Suprapubic skin (tissue), 4 donors: ENCODE measurements at regions not wholly inside any gene's neighbourhood (a gene's known extent, or its start where the extent isn't known, plus 50 kb on each side); places are given as distances from the start of the nearest gene placed in this dataset.

Source experiments
- DNase-seq, 2 donors: peaks; one replicate each; pipeline ENCODE4 v3.0.0-alpha.2; 2019; ENCODE audit warnings: low spot score in 2 of 2
- H3K27ac ChIP-seq: fragments of 200-600 bp; sonication (generic); one replicate; pipeline ENCODE4 v1.5.1; 2019
- H3K27me3 ChIP-seq: fragments of 200-600 bp; sonication (generic); one replicate; pipeline ENCODE4 v1.5.1; 2019
- H3K36me3 ChIP-seq: fragments of 200-600 bp; sonication (generic); one replicate; pipeline ENCODE4 v1.5.1; 2019
- H3K4me1 ChIP-seq: fragments of 200-600 bp; sonication (generic); one replicate; pipeline ENCODE4 v1.5.1; 2019
- H3K4me3 ChIP-seq: fragments of 200-600 bp; sonication (generic); one replicate; pipeline ENCODE4 v1.5.1; 2019; ENCODE audit warnings: mild to moderate bottlenecking
- H3K9me3 ChIP-seq: fragments of 200-600 bp; sonication (generic); one replicate; pipeline ENCODE4 v1.5.1; 2019
- CTCF ChIP-seq, 2 donors: fragments of 200-600 bp in 1 of 2; fragments of 450-650 bp in 1 of 2; sonication (generic) in 1 of 2; IDR thresholded peaks; one replicate each; pipeline ENCODE4 v1.5.1; 2016 to 2019; ENCODE audit warnings: antibody characterized with exemption in 2 of 2, mild to moderate bottlenecking in 1 of 2, moderate library complexity in 1 of 2
- EP300 ChIP-seq: sonication (generic); formaldehyde crosslinking; IDR thresholded peaks from one replicate; pipeline ENCODE4 v1.6.1; 2017; ENCODE audit warnings: antibody characterized with exemption
- POLR2A ChIP-seq, 2 donors: fragments of 450-650 bp; IDR thresholded peaks; one replicate each; pipeline ENCODE4 v1.6.1; 2017; ENCODE audit warnings: antibody characterized with exemption in 2 of 2, mild to moderate bottlenecking in 2 of 2, moderate library complexity in 2 of 2
- POLR2AphosphoS5 ChIP-seq, 3 donors: sonication (generic); formaldehyde crosslinking; IDR thresholded peaks; one replicate each; pipeline ENCODE4 v1.6.1; 2017; ENCODE audit warnings: antibody characterized with exemption in 3 of 3
- WGBS: methylation state at CpG from one replicate; pipeline ENCODE4 v1.1.5; 2018; 5-methylcytosine and 5-hydroxymethylcytosine counted together

- H3K4me1 ChIP-seq = no peaks in the 10 kb centered on the region
- no peaks in the 10 kb centered on the region for H3K36me3 ChIP-seq
- DNase-seq = no peak
- H3K9me3 ChIP-seq = no peaks in the 10 kb centered on the region
- no peak overlapping the region for H3K4me3 ChIP-seq
- H3K27me3 ChIP-seq = no peaks in the 10 kb centered on the region
- 65% methylated on average over 6 of the region's 6 CpGs for WGBS
- no peak overlapping the region for H3K27ac ChIP-seq
- no peak for TF ChIP-seq POLR2AphosphoS5 (IDR thresholded peaks at IDR 0.05)
- no peak for TF ChIP-seq POLR2A (IDR thresholded peaks at IDR 0.05)
- no peak for TF ChIP-seq CTCF (IDR thresholded peaks at IDR 0.05)
- TF ChIP-seq EP300 = no peak
These were observed 423.8 kb upstream of the DPP6 start for GRCh38 chr7:153628406-153628805.

GRCh38 chr7:153628825-153629224, 423.4 kb upstream of the DPP6 start:
- no peak overlapping the region for H3K4me3 ChIP-seq
- H3K36me3 ChIP-seq = no peaks in the 10 kb centered on the region
- WGBS = 67% methylated on average over 1 of the region's 1 CpG
- H3K27me3 ChIP-seq = no peaks in the 10 kb centered on the region
- H3K9me3 ChIP-seq = no peaks in the 10 kb centered on the region
- no peak overlapping the region for H3K27ac ChIP-seq
- TF ChIP-seq POLR2AphosphoS5 (IDR thresholded peaks at IDR 0.05) = no peak
- no peak for TF ChIP-seq EP300
- no peak for TF ChIP-seq CTCF (IDR thresholded peaks at IDR 0.05)
- TF ChIP-seq POLR2A (IDR thresholded peaks at IDR 0.05) = no peak
- no peaks in the 10 kb centered on the region for H3K4me1 ChIP-seq
- no peak for DNase-seq

- H3K4me1 ChIP-seq = no peaks in the 10 kb centered on the region
- H3K27ac ChIP-seq = no peak overlapping the region
- no peaks in the 10 kb centered on the region for H3K36me3 ChIP-seq
- TF ChIP-seq CTCF (IDR thresholded peaks at IDR 0.05) = no peak
- no peak for DNase-seq
- no peak overlapping the region for H3K4me3 ChIP-seq
- 89% methylated on average over 10 of the region's 10 CpGs for WGBS
- peaks cover 12% of the 10 kb centered on the region for H3K9me3 ChIP-seq
- no peaks in the 10 kb centered on the region for H3K27me3 ChIP-seq
These were observed 413.3 kb upstream of the DPP6 start for GRCh38 chr7:153638821-153639435.

GRCh38 chr7:153640586-153640985, 411.6 kb upstream of the DPP6 start:
- H3K36me3 ChIP-seq = no peaks in the 10 kb centered on the region
- H3K27me3 ChIP-seq = no peaks in the 10 kb centered on the region
- TF ChIP-seq POLR2AphosphoS5 (IDR thresholded peaks at IDR 0.05) (no peak), POLR2A (IDR thresholded peaks at IDR 0.05) (no peak), CTCF (IDR thresholded peaks at IDR 0.05) (no peak), EP300 (no peak)
- H3K27ac ChIP-seq = no peak overlapping the region
- peaks cover 15% of the 10 kb centered on the region for H3K9me3 ChIP-seq
- no peaks in the 10 kb centered on the region for H3K4me1 ChIP-seq
- DNase-seq = no peak
- no peak overlapping the region for H3K4me3 ChIP-seq
- WGBS = 91% methylated on average over 2 of the region's 2 CpGs

GRCh38 chr7:153641199-153641598, 411.0 kb upstream of the DPP6 start:
- 63% methylated on average over 4 of the region's 4 CpGs for WGBS
- TF ChIP-seq POLR2AphosphoS5 (IDR thresholded peaks at IDR 0.05) = no peak
- no peak for TF ChIP-seq EP300
- no peak for TF ChIP-seq CTCF (IDR thresholded peaks at IDR 0.05)
- TF ChIP-seq POLR2A (IDR thresholded peaks at IDR 0.05) = no peak

More at GRCh38 chr7:153641199-153641598, 411.0 kb upstream of the DPP6 start:
- Histone ChIP-seq H3K4me3 (no peak overlapping the region), H3K9me3 (peaks cover 15% of the 10 kb centered on the region), H3K27ac (no peak overlapping the region), H3K36me3 (no peaks in the 10 kb centered on the region), H3K27me3 (no peaks in the 10 kb centered on the region), H3K4me1 (no peaks in the 10 kb centered on the region)
- DNase-seq = no peak
